SJSA1 (cell line): ENCODE measurements at regions not wholly inside any gene's neighbourhood (a gene's known extent, or its start where the extent isn't known, plus 50 kb on each side); places are given as distances from the start of the nearest gene placed in this dataset.

Experiments used
- DNase-seq, 2 experiments: peaks; one replicate each; pipeline ENCODE4 v3.0.0-alpha.2; 2015 to 2020; ENCODE audit warnings: low spot score in 2 of 2, low read depth in 1 of 2
- H3K27ac ChIP-seq: fragments of 250-450 bp; sonication (Bioruptor Pico); 2 replicates; pipeline ENCODE4 v1.5.1; 2020; ENCODE audit warnings: mild to moderate bottlenecking, moderate library complexity
- H3K27me3 ChIP-seq: fragments of 250-450 bp; sonication (Bioruptor Pico); replicated peaks from 2 replicates; pipeline ENCODE4 v1.5.1; 2020; ENCODE audit warnings: mild to moderate bottlenecking, moderate library complexity
- H3K36me3 ChIP-seq: fragments of 250-450 bp; sonication (Bioruptor Pico); 2 replicates; pipeline ENCODE4 v1.5.1; 2020; ENCODE audit warnings: mild to moderate bottlenecking
- H3K4me1 ChIP-seq: fragments of 250-450 bp; sonication (Bioruptor Pico); replicated peaks from 2 replicates; pipeline ENCODE4 v1.6.1; 2021; ENCODE audit warnings: mild to moderate bottlenecking
- H3K4me3 ChIP-seq: fragments of 250-450 bp; sonication (Bioruptor Pico); 2 replicates; pipeline ENCODE4 v1.5.1; 2020; ENCODE audit warnings: mild to moderate bottlenecking
- H3K9me3 ChIP-seq: fragments of 250-450 bp; sonication (Bioruptor Pico); replicated peaks from 2 replicates; pipeline ENCODE4 v1.5.1; 2020; ENCODE audit warnings: mild to moderate bottlenecking

DNA sequence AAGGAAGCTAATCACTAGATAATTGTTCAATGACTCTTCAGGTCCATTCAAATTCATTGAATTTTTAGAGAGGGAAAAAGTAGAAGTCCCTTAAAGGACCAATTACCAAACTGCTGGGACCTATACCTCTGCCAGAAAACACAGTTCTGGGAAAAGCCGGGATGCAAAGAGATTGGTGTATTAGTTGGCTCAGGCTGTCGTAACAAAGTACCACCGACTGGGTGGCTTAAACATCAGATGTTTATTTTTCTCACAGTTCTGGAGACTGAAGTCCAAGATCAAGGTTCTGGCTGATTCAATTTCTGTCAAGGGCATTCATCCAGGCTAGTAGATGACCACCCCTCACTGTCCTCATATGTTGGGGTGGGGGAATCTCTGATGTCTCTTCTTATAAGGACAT is 177.1 kb upstream of the FSTL4 start:
- no peak for DNase-seq
- H3K4me1 ChIP-seq = no peaks in the 10 kb centered on the region
- H3K27ac ChIP-seq = no peak overlapping the region
- no peaks in the 10 kb centered on the region for H3K36me3 ChIP-seq
- H3K27me3 ChIP-seq = peaks cover 18% of the 10 kb centered on the region
- no peaks in the 10 kb centered on the region for H3K9me3 ChIP-seq
- no peak overlapping the region for H3K4me3 ChIP-seq

DNA sequence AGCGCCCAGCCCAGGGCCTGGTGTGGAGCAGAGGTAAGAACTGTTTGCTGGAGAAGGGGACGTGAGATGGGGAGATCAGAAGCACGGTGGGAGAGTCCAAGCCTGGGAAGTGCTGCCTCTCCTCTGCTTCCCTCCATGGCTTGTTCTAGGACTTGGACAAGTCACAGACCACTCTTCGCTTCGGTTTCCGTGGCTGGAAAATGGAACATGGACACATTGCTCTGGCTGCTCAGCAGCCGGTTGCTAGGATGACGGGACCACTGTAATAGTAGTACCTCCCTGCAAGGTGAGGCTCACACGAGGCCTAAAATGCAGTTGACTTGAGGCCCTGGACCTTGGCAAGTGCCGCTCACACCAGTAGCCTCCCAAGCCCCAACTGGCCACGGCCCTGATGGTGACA is 175.8 kb upstream of the FSTL4 start:
- Histone ChIP-seq H3K27ac (no peak overlapping the region), H3K27me3 (peaks cover 13% of the 10 kb centered on the region), H3K36me3 (no peaks in the 10 kb centered on the region), H3K4me1 (no peaks in the 10 kb centered on the region), H3K4me3 (no peak overlapping the region), H3K9me3 (no peaks in the 10 kb centered on the region)
- DNase-seq = no peak

DNA sequence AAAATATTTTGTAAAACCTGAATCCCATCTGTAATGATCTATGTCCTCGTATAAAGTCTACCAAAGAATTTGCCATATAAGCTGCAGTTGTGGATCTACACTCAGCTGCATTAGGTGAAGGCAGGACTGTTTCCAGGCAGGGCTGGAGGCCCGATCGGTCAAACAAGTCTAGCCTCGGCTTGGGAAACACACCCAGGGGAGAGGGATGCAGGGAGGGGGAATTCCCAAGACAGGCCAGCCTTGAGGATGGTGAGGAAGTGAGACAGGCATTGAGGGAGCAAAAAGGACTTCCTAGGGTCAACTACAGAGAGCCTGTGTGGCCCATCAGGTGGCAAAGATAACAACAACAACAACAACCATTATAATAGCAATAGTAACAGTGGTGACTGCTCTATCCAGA is 174.1 kb upstream of the FSTL4 start:
- peaks cover 18% of the 10 kb centered on the region for H3K27me3 ChIP-seq
- no peaks in the 10 kb centered on the region for H3K36me3 ChIP-seq
- no peaks in the 10 kb centered on the region for H3K9me3 ChIP-seq
- DNase-seq = no peak
- H3K4me1 ChIP-seq = no peaks in the 10 kb centered on the region
- no peak overlapping the region for H3K4me3 ChIP-seq
- no peak overlapping the region for H3K27ac ChIP-seq

DNA sequence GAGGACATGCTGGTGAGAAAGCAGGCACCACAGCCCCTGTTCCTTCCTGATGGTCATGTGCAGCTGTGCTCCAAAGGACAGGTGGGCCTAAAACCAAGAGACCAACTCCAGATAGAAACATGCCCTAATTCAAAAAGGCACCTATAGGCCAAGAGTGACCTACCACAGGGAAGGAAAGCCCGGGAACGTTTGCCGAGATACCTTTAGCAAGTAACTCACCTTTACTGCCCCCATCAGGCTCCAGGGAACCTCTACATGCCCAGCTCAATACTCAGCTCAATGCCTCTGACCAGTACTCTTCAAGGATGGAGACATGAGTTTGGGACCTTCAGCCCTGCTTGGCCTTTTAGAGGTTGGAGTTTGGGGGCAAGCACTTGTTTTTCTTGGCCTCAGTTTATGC is 172.8 kb upstream of the FSTL4 start:
- Histone ChIP-seq H3K36me3 (no peaks in the 10 kb centered on the region), H3K27me3 (peaks cover 14% of the 10 kb centered on the region), H3K4me1 (no peaks in the 10 kb centered on the region), H3K27ac (no peak overlapping the region), H3K9me3 (no peaks in the 10 kb centered on the region), H3K4me3 (no peak overlapping the region)
- DNase-seq = no peak

DNA sequence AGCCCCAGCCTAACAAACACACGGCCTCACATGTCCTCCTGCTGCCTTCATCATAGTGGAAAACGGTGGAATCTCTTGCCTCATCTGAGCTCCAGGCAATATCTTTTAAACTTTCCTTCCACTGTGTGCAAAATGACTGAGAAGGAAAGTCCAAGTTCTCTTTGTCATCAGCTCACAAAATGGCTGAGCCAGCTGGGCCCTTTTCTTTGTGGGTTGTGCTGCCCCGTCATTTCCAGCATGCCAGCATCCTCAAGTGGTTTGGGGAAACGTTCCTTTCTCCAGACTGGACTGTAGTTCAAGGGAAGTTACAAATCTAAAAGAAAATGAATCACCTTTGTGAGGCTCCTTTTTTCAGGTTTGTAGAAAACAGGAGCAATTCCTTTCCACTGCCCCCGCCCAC is 171.1 kb upstream of the FSTL4 start:
- H3K27me3 ChIP-seq = peaks cover 8% of the 10 kb centered on the region; the same call in 1 of the 2 replicates
- DNase-seq = no peak
- H3K9me3 ChIP-seq = no peaks in the 10 kb centered on the region
- H3K36me3 ChIP-seq = no peaks in the 10 kb centered on the region
- no peak overlapping the region for H3K27ac ChIP-seq
- H3K4me3 ChIP-seq = no peak overlapping the region
- H3K4me1 ChIP-seq = no peaks in the 10 kb centered on the region

DNA sequence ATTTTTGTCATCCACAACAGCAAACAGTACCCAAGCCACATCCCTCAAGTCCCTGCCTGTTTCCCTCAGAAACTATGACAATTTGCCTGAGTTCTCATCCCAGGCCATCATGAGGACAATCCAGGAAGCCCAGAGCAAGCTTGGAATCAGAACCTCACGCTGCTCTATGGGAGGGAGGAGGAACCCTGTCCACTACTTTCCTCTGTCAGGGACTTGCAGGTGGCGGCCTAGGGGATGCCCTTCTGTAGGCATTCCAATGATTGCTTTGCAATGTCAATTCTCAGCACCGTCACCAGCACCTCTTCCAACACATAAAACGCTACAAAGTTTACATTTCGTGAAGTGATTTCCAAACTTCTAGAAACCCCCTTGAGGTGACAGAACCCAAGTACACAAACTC is 170.4 kb upstream of the FSTL4 start:
- H3K9me3 ChIP-seq = no peaks in the 10 kb centered on the region
- H3K27me3 ChIP-seq = 0 out of 2 replicates have a peak, but pooled peaks cover 8% of the 10 kb centered on the region
- no peak for DNase-seq
- no peaks in the 10 kb centered on the region for H3K36me3 ChIP-seq
- no peaks in the 10 kb centered on the region for H3K4me1 ChIP-seq
- H3K27ac ChIP-seq = no peak overlapping the region
- H3K4me3 ChIP-seq = no peak overlapping the region

DNA sequence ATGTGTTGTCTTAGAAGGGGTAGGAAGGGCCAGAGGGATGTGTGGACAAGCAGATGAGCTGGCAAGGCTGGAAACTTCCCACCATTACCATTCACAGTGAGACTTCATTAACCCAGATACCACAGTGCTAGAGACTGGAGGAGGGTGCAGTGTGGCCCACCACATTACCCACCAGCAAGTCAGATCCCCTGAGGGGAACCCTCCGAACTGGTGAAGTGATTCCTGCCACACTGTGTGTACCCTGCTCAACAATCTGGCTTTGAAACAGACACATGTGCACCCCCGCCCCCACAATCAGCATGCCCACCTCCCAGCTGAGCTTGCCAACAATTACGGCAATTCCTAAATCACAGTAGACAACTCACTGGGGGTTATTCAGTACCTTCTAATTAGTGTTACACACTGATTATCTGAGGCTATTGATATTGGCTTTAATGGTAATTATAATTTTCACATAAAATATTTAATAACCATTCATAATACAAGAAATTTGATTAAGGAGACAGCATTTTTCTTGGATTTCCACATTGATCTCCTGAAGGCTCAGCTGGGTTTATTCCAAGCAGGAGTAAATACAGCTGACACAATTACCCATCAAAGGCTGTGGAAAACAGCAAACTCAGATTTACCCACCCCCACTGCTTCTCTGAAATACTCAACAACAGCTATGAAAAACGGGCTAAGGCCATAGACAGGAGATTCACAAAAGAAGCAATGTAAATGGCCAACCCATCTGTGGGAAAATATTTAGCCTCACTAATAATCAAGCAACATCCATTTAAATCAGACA is 169.3 kb upstream of the FSTL4 start:
- H3K27me3 ChIP-seq = 0 out of 2 replicates have a peak, but pooled peaks cover 8% of the 10 kb centered on the region
- H3K9me3 ChIP-seq = no peaks in the 10 kb centered on the region
- H3K4me1 ChIP-seq = no peaks in the 10 kb centered on the region
- no peak overlapping the region for H3K27ac ChIP-seq
- H3K36me3 ChIP-seq = no peaks in the 10 kb centered on the region
- no peak overlapping the region for H3K4me3 ChIP-seq
- DNase-seq = no peak

DNA sequence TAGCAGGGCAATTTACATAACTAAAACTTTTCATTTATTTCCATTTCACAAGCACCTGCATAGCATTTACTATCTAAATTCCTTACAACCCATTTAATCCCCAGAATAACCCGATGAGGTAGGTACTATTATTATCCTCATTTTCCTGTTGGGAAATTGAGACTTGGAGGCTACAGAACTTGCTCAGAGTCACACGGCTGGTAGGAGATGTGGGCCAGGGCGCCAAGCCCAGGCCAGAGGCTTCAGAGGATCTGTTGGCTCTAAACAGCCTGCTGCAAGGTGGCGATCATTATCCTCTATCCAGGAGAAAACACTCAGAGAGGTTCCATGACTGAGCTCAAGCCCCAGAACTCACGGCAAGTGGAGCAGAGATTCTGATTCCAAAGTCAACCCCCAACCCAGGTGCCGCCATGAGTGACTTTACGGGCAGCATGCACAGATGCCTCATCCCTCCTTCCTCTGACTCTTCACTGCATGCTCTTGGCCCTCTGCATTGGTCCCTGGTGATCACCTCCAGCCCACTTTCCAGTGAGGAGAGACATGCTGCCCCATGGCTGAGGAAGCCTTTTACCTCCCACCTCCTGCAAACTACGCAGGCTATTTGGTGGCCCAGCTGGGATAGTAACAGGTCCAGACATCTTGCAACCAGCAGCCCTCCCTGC is 168.4 kb upstream of the FSTL4 start:
- no peak overlapping the region for H3K27ac ChIP-seq
- H3K27me3 ChIP-seq = 0 out of 2 replicates have a peak, but pooled peaks cover 8% of the 10 kb centered on the region
- H3K4me1 ChIP-seq = no peaks in the 10 kb centered on the region
- no peaks in the 10 kb centered on the region for H3K36me3 ChIP-seq
- DNase-seq = no peak
- H3K4me3 ChIP-seq = no peak overlapping the region
- H3K9me3 ChIP-seq = no peaks in the 10 kb centered on the region

DNA sequence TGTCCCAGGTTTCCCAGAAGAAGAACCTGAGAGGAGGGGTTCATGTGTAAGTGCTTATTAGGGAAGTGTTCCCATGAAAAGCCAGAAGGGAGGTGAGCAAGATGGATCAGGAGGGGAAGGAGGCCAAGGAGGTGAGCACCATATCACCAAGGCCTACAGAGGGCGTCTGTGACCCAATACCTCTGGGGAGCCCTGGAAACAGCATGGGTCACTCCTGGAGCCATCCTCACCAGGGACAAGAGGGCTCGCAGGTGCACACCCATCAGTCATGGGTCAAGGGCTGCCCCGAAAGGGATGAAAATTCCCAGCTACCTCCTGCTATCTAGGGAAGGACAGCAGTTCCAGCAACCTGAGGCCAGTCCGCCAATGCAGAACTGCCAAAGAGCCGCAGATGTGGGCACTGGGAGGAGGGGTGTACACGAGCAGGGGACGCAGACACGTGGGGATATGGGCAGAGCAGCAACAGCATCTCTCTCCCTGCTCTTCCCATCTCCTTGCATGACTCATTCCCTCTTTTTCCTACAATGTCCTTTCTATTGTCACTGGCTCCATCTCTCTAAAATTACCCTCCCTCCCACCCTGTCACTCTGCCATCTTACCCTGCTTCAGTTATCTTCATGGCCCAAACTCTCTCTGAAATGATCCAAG is 167.6 kb upstream of the FSTL4 start:
- H3K4me3 ChIP-seq = no peak overlapping the region

DNA sequence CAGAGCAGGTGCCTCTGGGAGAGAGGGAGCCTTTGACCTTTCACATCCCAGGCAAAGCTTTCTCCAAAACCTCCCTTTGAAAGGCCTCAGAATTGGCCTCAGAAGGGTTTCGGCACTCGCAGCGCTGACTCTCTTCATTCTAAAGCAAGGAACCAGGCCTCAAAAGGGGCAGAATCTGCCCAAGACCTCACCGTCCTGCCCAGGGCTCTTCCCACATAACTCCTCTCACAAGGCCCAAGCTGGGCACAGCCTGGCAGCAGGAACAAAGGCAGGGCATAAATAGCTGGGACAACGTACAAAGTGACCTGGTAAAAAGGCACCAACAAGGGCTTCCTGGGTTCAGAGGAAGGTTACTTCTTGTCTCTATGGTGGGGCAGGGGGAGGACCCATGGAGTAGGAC is 166.3 kb upstream of the FSTL4 start:
- no peak for DNase-seq
- Histone ChIP-seq H3K27ac (no peak overlapping the region), H3K4me1 (no peaks in the 10 kb centered on the region), H3K4me3 (no peak overlapping the region), H3K27me3 (0 out of 2 replicates have a peak, but pooled peaks cover 8% of the 10 kb centered on the region), H3K9me3 (no peaks in the 10 kb centered on the region), H3K36me3 (no peaks in the 10 kb centered on the region)

More for the DNA sequence above, 167.6 kb upstream of the FSTL4 start:
- no peaks in the 10 kb centered on the region for H3K36me3 ChIP-seq
- no peak for DNase-seq
- H3K9me3 ChIP-seq = no peaks in the 10 kb centered on the region
- no peaks in the 10 kb centered on the region for H3K4me1 ChIP-seq
- H3K27me3 ChIP-seq = 0 out of 2 replicates have a peak, but pooled peaks cover 8% of the 10 kb centered on the region
- H3K27ac ChIP-seq = no peak overlapping the region

DNA sequence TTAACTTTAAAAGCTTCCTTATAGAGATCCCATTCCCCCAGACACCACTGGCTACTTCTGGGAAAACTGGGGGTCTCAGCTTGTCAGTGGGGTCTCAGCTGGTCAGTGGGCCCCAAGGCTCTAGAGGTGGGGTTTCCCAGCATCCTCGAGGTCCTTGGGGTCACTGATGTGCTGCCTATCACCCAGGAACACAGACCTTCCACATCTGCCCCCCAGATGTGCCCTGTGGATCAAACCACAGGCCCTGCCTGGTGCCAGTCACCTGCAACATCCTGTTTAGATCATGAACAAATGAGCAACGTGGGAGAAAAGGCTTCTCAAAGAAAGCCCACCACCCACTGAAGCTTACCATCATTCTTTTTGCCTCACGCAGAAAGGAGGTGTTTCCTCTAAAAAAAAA is 165.6 kb upstream of the FSTL4 start:
- H3K27ac ChIP-seq = no peak overlapping the region
- no peak for DNase-seq
- H3K36me3 ChIP-seq = no peaks in the 10 kb centered on the region
- H3K4me1 ChIP-seq = no peaks in the 10 kb centered on the region
- H3K4me3 ChIP-seq = no peak overlapping the region
- 0 out of 2 replicates have a peak, but pooled peaks cover 8% of the 10 kb centered on the region for H3K27me3 ChIP-seq
- no peaks in the 10 kb centered on the region for H3K9me3 ChIP-seq

DNA sequence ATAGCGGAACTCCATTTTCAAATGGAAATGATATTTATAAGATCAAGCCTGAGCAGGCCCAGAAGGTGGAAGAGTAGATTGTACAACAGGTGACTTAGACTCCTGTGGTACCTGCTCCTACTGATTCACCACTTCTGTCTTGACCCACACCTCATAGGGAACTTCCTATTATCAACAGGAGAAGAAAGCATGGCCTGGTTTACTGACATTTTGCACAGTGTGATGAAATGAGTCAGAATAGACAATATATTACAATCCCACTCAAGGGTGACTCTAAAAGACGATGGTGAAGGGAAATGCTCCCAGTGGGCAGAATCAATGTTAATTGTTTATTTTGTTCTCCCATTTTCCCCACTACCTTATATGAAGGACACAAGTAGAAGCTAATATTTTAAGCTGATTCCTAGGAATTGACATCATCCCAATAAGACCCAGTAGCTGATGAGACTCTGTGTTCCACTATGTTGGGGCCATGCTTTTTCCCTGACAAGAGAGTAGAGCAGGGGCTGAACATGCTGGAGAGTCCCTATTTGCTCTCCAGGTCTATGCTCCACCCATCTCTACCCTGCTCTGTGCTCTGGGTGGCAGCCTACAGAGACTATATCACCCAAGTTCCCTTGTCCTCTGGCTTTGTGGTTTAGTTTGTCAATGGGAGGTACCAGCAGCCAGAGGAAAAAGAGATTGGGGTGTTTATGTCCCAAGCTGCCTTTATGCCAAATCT is 163.4 kb upstream of the FSTL4 start:
- no peaks in the 10 kb centered on the region for H3K36me3 ChIP-seq
- no peaks in the 10 kb centered on the region for H3K27me3 ChIP-seq
- H3K27ac ChIP-seq = no peak overlapping the region
- H3K9me3 ChIP-seq = no peaks in the 10 kb centered on the region
- no peaks in the 10 kb centered on the region for H3K4me1 ChIP-seq
- DNase-seq = no peak
- no peak overlapping the region for H3K4me3 ChIP-seq

DNA sequence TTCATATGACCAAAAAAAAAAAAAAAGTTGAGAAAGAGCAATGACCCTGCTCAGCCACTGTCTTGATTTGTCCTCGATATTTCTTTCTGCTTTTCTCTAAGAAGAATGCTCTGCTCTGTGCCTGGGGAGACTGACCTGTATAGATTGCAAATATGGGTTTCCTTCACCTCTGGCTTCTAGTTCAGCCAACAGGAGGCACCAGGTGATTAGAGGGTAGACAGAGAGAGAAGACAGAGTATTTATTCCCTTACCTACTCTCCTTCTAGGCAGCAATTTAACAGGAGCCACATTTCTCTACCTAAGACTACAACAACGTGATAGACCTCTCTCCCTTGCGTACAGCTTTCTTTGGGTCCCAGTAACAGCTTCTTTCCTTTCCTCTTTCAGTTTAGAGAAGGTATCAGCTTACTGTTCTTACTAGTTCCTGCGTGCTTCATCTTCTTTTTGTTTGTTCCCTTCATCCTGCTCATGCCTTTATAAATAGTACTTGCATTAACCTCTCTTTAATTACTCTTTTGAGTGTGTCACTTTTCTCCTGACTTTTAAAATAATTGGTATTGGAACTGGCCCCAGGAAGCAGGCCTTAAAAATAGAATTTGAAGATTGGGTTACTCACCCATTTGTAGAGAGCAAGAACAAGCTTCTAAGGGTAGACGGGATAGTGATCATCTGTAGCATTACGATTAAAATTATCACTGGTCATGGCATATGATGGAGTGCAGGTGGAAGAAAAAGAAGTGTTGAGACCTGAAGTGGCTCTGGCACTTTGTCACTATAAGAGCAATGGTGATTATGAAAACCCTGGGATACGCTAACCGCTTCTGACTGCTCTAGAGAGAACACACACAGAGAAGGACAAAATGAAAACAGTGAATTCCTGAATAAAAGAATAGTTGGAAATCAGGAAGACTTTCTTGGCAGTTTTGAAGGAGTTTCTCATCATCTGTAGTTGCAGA is 161.2 kb upstream of the FSTL4 start:
- Histone ChIP-seq H3K27ac (no peak overlapping the region), H3K36me3 (no peaks in the 10 kb centered on the region), H3K4me3 (no peak overlapping the region), H3K4me1 (no peaks in the 10 kb centered on the region), H3K9me3 (no peaks in the 10 kb centered on the region), H3K27me3 (no peaks in the 10 kb centered on the region)
- DNase-seq = no peak
